Stimulated activated CD4-positive, alpha-beta T cell treated with anti-CD3 and anti-CD28 coated beads, TNF-alpha, amount 100 ng/mL, for 48 hours (primary cell): ENCODE measurements at regions not wholly inside any gene's neighbourhood (a gene's known extent, or its start where the extent isn't known, plus 50 kb on each side); places are given as distances from the start of the nearest gene placed in this dataset.

Experiments used
- DNase-seq, 3 donors: peaks; one replicate each; pipeline ENCODE4 v3.0.0-alpha.2; 2020; ENCODE audit warnings: low read depth in 3 of 3

DNA sequence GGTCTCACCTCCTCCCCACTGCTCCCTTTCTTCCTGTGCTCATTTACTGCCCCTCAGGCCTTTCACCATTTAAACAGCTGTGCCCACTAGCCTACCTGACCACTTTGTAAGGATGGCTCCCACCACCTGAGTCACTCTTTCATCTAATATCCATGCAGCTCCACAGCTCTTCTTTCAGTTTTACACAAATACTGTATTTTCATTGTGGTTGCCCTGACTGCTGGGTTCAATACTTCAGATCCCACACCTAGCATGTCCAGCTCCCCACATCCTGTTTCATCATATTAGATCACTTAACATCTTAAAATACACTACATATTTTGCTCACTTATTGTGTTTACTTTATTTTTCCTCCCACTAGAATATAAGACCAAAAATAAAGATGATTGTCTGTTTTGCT, 1110.6 kb downstream of the TSN start:
- no peak for DNase-seq

DNA sequence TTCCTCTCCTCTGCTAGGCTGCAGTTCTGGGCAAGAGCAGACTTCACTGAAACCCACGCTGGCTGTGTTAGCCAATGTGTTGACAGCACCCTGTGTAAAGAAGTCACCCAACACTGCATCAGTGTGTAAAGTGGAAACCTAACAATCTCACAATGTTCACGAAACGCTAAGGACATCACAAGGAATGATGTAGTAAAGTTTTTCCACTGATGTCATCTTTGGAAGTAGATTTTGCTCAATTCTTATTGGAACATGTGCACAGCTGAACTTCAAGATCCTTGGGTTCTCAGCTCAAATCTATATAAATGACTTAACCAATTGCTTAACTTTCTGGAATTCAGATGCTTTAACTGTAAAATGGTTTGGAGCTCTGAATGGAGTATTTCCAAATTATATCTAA, 1112.5 kb downstream of the TSN start:
- no peak for DNase-seq

DNA sequence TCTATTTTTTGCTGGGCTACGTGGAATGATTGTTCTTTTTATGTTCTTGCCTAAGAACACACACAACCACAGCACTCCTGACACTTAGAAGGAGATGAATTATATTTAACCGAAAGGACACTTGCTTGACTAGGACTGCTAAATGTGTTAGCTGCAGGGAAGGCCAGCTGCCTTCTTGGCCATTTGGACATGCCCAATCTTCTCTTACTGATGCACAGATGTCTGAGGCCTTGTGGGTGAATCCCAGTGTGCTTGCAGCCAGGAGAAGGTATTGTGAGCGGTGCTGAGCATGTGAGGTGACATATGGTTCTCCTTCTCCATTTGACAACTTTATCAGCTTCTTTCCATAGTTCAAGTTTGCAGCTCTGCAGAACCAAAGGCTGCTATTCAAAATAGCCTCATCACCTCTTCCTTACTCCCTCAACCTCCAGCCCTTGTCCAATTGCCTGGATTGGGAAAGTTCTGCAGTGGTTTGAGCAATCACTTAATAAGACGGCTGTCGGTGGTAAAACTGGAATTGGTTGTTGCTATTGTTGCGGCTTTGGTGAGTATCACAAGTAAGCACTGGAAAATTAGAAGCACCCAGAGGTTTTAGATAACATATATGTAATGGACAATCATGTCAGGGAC, 1113.3 kb downstream of the TSN start:
- no peak for DNase-seq

DNA sequence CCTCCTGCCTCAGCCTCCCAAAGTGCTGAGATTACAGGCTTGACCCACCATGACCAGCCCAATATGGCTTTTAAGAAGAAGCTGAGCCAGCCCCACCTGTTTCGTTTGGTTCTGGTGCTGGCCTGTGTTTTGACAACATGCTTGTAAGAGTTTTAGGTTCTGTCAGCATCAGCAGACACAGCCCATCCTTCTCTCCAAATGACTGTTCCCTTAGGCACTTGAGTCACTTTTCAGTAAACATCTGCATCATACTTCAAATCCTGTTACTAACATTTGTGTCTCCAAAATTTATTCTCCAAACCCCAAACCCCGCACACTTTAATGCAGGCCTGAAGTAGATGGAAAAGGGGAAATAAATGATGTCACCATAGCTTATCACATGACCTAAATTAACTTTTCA, 1118.5 kb downstream of the TSN start:
- no peak for DNase-seq

DNA sequence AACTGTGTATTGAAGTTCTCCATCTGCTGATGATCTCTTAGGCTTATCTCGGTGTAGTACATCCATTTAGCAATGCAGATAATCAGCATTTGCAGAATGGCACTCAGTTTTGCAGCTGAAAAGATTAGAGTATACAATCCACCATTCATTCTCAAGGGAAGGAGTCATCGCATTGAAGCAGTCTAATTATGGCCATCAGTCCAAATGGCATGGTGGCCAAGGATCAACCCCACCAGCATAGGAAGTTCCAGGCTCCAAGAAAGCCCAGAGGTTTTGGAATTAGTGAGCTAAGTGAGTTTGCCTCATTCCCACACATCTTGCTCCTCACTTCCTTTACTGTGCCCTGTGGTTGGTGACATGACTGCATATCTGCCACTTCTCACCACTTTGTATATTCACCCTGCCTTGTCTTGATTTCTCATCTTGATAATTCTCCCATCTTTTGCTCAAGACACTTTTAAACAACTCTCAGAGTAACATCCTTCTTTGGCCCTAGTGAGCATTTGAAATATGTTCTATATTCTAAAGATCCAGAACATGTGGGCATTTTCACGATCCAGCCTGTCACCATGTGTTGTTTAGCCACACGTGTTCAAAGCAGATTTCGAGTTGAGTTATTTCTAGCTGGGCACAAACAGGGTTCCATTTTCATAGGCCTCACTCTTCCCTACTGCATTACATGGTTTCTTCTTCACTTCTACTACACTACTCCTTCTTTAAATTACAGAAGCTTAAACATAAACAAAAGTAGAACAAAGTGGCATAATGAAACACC, 1119.8 kb downstream of the TSN start:
- DNase-seq = no peak

DNA sequence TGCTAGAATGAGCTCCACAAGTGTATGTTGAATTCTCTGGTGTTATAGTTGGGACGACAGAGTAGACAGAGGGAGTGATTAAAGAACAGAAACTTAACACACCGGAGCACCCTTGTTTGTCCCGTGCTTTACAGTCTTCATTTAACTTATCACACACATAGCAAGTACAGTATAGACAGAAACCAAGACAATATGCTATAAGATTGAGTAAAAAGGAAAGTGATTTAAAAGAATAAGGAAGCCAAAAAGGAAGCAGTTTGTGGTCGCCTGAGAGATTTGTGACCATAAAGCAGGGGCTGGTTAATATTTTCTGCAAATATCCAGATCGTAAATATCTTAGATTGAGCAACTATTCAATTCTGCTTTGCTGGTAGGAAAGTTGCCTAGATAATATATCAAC, 1128.4 kb downstream of the TSN start:
- DNase-seq = no peak

DNA sequence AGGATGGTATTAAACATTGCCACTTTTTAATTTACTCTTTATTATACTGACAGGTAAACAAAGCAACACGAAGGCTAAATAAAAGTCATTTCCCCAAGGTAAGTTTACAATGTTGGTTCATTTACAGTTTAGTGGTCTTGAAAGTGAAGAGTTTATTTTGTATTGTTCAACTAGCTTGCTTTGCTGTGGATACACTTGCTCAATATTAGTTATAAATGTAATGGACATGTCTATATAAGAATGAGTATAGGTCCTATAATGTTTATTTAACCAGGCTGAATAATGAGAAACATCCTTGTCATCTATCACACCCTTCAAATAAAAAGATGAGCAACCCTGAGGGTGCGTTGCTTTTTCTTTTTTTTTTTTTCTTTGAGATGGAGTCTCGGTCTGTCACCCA, 1129.4 kb downstream of the TSN start:
- no peak for DNase-seq

DNA sequence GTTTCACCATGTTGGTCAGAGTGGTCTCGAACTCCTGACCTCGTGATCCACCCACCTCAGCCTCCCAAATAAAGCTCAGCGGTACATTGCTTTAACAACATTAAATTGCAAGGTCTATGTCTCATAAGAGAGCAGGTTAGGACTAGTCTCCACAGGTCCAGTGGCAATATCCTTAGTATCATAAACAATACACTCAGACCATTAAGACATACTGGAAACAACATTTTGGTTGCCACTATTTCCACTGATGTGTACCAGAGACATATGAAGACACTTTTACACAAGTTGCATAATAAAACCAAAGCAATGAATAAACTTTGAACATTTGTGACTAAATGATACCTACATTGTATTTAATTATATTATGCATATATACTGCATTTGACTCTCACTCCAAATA, 1130.0 kb downstream of the TSN start:
- DNase-seq = no peak

DNA sequence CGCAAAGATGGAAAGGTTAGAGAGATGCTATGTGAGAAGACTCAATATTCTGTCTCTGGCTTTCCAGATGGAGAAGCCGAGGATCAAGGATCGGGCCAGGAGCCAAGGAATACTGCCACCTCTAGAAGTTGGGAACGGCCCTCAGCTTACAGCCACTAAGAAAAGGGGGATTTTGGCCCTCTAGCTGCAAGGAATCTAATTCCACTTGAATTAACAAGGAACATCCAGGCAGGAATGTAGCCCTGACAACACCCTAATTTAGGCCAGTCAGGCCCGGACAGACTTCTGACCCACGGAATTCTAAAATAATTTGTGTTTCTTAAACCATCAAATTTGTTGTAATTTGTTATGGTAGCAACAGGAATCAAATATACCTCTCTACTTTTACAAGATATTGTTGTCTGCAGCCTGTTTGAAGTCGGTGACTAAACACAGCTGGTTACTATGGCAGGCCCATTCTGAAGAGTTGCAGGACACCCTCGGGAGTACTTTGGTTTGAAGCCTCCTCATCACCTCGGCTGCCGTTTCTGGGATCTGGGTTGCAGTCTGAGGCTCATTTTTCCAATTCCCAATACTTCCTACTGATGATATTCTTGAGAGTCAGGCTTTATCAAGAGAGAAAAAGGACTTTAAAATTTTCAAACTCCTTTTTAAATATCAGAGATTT, 1131.2 kb downstream of the TSN start:
- DNase-seq = no peak

DNA sequence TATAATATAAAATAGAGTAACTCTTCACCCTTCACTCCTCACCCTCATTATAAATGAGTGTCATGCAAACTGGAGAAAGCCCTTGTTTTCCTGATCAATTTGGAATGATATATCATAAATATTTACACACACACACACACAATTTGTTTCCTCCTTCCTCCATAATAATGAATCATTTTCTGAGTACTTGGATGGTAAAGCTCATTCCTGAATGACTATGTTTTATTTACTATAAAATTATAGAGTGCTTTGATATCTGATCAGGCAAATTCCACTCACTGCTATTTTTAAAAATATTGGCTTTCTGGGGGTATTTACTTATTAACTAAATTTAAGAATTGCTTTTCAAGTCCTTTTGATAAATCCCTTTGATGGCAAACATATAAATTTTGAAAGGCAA, 1125.5 kb upstream of the CNTNAP5 start:
- DNase-seq = no peak

DNA sequence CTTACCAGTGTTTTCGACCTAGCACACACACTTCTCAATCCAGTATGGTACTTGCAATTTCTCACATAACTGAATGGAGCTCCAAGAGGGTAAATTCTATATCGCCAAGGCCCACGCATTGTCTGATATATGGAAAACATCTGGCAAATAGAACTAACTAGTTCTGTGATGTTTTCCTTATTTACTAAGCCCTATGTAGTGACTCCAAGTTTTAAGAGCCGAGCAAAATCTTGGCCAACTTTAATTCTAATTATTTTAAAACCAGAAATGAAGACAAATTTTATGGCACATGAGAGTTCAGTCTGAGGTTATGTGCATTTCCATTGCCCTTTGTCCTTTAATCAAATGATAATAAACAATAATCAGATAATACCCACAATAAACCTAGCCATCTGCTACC, 1119.7 kb upstream of the CNTNAP5 start:
- no peak for DNase-seq

DNA sequence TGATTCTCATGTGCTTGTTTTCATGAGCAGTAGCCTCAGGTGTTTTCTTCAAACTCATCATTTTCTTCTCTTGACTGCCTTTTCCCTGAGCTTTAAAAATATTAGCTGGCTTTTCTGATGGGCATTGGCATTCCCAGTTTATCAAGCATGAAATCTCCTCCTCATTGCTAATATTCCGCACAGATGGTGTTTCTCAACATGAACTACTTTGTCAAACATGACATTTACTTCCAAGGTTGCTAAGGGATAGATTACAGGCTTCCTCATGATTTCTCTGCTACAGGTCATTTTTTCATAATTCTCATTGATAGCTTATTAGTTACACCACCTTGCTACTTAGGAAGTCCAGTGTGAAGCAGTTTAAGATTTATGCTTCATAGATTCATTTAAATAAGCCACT, 1116.9 kb upstream of the CNTNAP5 start:
- no peak for DNase-seq

DNA sequence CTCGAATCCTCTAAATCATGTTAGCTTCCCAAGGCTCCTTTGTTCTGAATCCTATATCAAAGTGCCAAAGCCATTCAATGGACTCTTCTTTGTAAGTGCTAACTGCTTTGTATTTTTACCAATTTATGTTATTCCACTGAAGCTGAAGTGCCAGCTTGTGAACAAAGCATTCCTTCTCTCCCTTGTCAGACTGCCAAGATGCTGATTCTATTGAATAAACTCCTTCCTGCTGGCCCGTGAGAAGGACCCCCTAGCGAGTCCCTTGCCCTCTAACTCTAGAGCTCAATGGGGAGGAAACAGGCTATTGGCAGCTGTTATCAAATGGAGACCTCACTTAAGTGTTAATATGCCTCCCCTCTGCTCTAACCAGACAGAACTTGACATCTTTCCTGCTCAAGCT, 1097.9 kb upstream of the CNTNAP5 start:
- no peak for DNase-seq

DNA sequence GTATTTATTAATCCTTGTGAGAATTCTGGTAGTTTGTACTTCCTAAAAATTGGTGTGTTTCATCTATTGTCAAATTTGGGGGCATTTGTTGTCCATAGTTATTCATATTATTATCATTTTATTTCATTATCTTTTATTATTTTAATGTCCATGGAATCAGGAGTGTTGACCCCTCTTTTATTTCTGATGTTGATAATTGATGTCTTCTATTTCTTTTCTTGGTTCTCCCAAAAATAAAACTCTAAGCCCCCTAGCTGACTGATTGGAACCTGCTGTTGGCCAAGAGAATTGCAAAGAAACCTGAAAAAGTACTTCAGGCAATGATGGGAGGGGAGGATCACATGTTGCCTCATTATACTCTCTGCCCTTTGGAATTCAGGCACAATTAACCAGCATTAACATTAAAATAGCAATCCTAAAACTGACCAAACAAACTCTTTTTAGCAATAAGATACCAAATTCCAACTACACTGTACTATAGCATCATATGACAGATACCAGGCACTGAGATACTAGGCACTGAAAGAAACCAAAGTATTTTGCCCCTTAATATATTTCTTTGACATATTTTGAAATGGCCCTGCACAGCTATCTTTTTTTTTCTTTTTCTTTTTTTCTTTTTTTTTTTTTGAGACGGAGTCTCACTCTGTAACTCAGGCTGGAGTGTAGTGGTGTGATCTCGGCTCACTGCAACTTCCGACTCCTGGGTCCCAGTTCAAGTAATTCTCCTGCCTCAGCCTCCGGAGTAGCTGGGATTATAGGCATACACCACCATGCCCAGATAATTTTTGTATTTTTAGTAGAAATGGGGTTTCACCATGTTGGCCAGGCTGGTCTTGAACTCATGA, 1097.2 kb upstream of the CNTNAP5 start:
- DNase-seq = no peak

DNA sequence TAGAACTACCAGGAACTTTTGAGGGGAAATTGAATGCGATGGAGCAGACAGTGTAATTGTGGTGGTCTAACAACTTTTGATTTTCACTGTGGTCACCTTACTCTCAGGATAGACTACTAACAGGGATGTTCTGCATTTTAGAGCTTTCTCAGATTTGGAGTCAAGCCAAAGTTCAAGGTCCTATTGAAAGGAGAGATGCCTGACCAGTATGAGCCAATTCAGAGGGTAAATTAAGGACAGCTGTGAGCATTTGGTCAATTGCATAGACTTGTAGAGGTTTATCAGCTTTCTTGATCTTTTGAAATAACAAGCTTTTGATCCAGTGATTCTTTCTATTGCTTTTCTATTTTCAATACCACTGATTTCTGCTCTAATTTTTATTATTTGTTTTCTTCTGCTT, 1095.7 kb upstream of the CNTNAP5 start:
- no peak for DNase-seq

DNA sequence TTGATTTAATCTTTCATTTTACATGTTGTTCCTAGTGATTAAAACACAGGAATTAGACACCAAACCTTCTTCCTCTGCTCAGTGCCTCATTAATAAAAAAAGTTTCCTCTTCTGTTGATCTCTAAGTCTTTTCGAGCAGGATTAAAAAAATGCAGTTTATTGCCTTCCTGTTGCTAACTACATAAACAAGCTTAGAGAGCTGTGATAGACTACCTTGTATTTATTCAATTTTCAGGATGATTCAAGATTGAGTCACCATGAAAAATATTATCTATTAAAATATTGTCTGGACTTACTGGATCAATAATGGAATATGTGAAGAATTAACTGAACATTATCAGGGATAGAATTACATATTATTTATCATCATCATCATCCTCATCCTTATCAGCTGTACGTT, 1089.6 kb upstream of the CNTNAP5 start:
- no peak for DNase-seq

DNA sequence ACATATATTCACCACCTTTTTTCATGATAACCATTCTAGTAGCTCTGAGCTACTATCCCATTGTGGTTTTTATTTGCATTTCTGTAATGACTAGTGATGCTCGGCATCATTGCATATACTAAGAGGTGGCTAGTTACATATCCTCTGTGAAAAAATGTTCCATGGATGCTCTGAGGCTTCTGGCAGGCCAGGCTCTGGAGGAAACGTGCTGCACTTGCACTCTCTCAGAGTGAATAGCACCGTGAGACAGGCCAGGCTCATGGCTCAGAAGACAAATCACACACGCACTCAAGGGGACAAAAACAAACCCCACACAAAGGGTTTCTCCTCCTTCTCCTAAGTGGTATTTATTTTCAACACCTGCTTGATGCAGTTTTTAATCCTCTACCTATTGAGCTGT, 1085.3 kb upstream of the CNTNAP5 start:
- DNase-seq = no peak

DNA sequence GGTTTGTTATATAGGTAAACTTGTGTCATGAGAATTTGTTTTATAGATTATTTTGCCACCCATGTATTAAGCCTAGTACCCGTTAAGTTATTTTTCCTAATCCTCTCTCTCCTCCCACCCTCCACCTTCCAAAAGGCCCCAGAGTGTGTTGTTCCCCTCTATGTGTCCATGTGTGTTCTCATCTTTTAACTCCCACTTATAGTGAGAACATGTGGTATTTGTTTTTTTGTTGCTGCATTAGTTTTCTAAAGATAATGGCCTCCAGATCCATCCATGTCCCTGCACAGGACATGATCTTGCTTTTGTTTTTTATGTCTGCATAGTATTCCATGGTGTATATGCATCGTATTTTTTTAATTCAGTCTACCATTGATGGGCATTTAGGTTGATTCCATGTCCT, 1075.6 kb upstream of the CNTNAP5 start:
- no peak for DNase-seq

DNA sequence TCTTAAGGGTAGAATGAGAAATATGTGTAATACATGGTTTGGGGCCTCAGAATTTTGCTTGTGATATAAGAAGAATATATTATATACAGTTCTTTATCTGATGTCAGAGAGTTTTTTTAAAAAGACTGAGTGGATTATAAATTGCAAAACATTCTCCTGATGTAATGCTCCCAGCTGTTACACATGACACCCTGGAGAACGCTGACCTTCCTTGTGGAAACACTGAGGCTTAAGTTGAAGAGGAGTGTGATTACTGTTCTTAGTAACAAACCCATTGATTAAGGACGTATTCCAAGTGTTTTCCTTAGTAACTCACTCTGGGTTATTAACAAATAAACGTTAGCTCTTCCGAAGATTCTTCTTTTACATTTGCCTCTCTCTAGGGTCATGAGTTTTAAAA, 1069.3 kb upstream of the CNTNAP5 start:
- DNase-seq = no peak

DNA sequence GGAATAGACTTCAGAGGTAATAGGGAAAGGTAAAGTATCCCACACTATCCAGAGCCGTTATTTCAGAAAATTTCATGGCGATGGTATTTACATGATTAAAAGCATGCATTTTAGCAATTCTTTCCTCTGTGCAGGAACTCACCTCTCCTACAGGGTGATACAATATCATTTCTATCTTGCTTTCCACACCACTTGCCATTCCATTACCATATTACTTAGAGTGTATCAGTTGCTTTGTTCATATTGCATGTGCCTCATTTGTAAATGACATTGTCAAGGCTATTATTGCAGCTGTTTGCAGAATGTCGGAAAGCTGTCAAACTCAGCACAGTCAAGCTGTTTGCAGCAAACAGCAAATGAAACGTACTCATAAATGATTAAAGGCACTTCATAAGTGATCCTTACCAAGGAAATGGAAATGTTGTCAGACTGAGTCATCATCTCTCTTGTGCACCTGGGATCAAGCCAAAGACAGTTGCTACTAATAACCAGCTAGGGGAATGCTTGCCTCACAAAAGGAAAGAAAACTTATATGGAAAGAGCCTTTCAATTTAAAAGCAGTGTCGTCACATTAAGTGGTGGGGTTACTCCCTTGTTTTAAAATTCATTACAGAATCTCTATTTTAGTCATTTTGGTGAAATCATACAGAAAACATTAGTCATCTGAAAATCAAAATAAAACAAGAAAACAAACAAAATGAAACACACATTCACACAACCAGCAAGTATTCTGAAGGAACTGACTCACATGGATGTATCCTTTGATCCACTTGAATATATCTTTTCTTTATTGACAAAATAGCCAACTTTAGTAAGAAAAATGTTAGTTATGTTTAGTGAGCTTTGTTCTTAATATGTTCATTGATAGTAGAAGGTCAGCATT, 1064.1 kb upstream of the CNTNAP5 start:
- no peak for DNase-seq

DNA sequence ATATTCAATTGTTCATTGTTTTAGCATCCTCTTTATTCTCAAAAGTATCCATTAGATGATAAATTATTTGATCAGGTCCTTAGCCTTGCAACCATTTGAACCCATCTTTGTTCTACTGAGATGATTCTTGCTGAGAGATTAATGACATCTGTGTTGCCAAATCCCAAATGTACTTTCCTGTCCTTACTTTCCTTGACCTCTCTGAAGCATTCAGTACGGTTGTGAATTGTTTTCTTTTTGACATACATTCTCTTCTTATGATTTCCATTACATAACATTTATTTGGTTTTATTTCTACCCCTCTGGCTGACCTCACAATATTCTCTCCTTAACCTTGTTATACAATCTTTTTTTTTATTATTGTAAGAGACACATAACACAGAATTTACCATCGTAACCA, 1058.6 kb upstream of the CNTNAP5 start:
- no peak for DNase-seq
